ENCODE measurements at regions not wholly inside any gene's neighbourhood (a gene's known extent, or its start where the extent isn't known, plus 50 kb on each side); places are given as distances from the start of the nearest gene placed in this dataset.

- TF ChIP-seq ATOH8 (CRISPR knock-in tag; IDR thresholded peaks at IDR 0.05; ENCODE audit: low read depth) (no peak), RCOR1 (IDR thresholded peaks at IDR 0.05; ENCODE audit: low read depth, low read length) (no peak), NPAS2 (CRISPR knock-in tag; IDR thresholded peaks at IDR 0.05; ENCODE audit: borderline replicate concordance) (no peak)
These were observed 1245.1 kb upstream of the LRRTM1 start (continued) for GRCh38 chr2:81549646-81550045.

- H3K27ac ChIP-seq: no peak overlapping the region
These were observed 1241.1 kb upstream of the LRRTM1 start for GRCh38 chr2:81545626-81546025.

GRCh38 chr2:81542119-81542518, 1237.6 kb upstream of the LRRTM1 start:
- WGBS (ENCODE audit: missing lambda C conversion rate): 2% methylated on average over 1 of the region's 1 CpG
- ATAC-seq: no peak
- POLR2A ChIA-PET: no interaction called here

More at GRCh38 chr2:81545626-81546025, 1241.1 kb upstream of the LRRTM1 start:
- H3K4me1 ChIP-seq: no peaks in the 10 kb centered on the region
- FAIRE-seq (no peak), ATAC-seq (no peak), DNase-seq (ENCODE audit: low read depth in 1 of 2, low spot score in 1 of 2) (no peak)
- TF ChIP-seq RCOR1 (IDR thresholded peaks at IDR 0.05; ENCODE audit: low read depth, low read length): no peak
- TF ChIP-seq HDAC2 (IDR thresholded peaks at IDR 0.05): no peak
- TF ChIP-seq CBX8 (IDR thresholded peaks at IDR 0.05): no peak
- TF ChIP-seq KDM1A (IDR thresholded peaks at IDR 0.05; ENCODE audit: low read depth): no peak
- no peak for TF ChIP-seq GATA3 (IDR thresholded peaks at IDR 0.05; ENCODE audit: borderline replicate concordance)
- no peak for TF ChIP-seq HOXA7 (CRISPR knock-in tag; IDR thresholded peaks at IDR 0.05)
- no peak for TF ChIP-seq ZFP36 (IDR thresholded peaks at IDR 0.05; ENCODE audit: borderline replicate concordance, partially characterized antibody)
- TF ChIP-seq JUN (IDR thresholded peaks at IDR 0.05): no peak
- TF ChIP-seq CEBPB (IDR thresholded peaks at IDR 0.05): no peak
- no peak for TF ChIP-seq SMC3 (IDR thresholded peaks at IDR 0.05)
- TF ChIP-seq REST (IDR thresholded peaks at IDR 0.05): no peak
- TF ChIP-seq POLR2AphosphoS2 (conservative IDR thresholded peaks at IDR 0.05; ENCODE audit: low read length): no peak
- TF ChIP-seq ELK1 (IDR thresholded peaks at IDR 0.05; ENCODE audit: low read depth, low read length): no peak
- no peak overlapping the region for H3K4me3 ChIP-seq
- H3K4me2 ChIP-seq: no peak overlapping the region
- ChIA-PET CTCF (interaction anchor here (0.6 kb wide), 1 partner anchor 248 kb away, joined by 3 read pairs; no protein-coding TSS in a partner anchor), POLR2A (no interaction called here)
- H3K9me3 ChIP-seq: peaks cover 3% of the 10 kb centered on the region; the same call in 1 of the 3 replicates
- WGBS (ENCODE audit: missing lambda C conversion rate): 2% methylated on average over 2 of the region's 2 CpGs

More at GRCh38 chr2:81542119-81542518, 1237.6 kb upstream of the LRRTM1 start:
- Histone ChIP-seq H3K27ac (no peak overlapping the region), H3K4me3 (no peak overlapping the region), H3K9me3 (peaks cover 3% of the 10 kb centered on the region; the same call in 1 of the 3 replicates), H3K4me1 (no peaks in the 10 kb centered on the region), H3K4me2 (no peak overlapping the region)
- TF ChIP-seq HEYL (CRISPR knock-in tag; IDR thresholded peaks at IDR 0.05): no peak
- TF ChIP-seq HOXB13 (CRISPR knock-in tag; IDR thresholded peaks at IDR 0.05; ENCODE audit: low read depth): no peak
- TF ChIP-seq NFE2L2 (conservative IDR thresholded peaks at IDR 0.05; ENCODE audit: low read length): no peak
- TF ChIP-seq RARB (CRISPR knock-in tag; IDR thresholded peaks at IDR 0.05): no peak
- TF ChIP-seq BHLHE40 (IDR thresholded peaks at IDR 0.05; ENCODE audit: low read depth, low read length): no peak
- no peak for TF ChIP-seq POLR2A (IDR thresholded peaks at IDR 0.05; ENCODE audit: low read length)
- TF ChIP-seq PHF8 (IDR thresholded peaks at IDR 0.05; ENCODE audit: borderline replicate concordance, low read depth): no peak
- TF ChIP-seq FOXS1 (CRISPR knock-in tag; IDR thresholded peaks at IDR 0.05): no peak
- TF ChIP-seq TP53 (CRISPR knock-in tag; IDR thresholded peaks at IDR 0.05): no peak
- no peak for TF ChIP-seq CBX8 (IDR thresholded peaks at IDR 0.05)
- TF ChIP-seq KDM1A (IDR thresholded peaks at IDR 0.05; ENCODE audit: low read depth): no peak
- CTCF ChIA-PET: no interaction called here
- DNase-seq (ENCODE audit: low read depth in 1 of 2, low spot score in 1 of 2): no peak
- no peak for FAIRE-seq
